AG09319 (cell line): ENCODE measurements at regions not wholly inside any gene's neighbourhood (a gene's known extent, or its start where the extent isn't known, plus 50 kb on each side); places are given as distances from the start of the nearest gene placed in this dataset.

Source experiments
- DNase-seq: peaks from one replicate; pipeline ENCODE4 v3.0.0-alpha.2; 2010; ENCODE audit warnings: low read depth; ENCODE audit errors: extremely low read depth
- TF ChIP-seq, protein P1 (sequence below): IDR thresholded peaks from 2 replicates; pipeline ENCODE4 v1.5.1; 2011; ENCODE audit warnings: low read depth, mild to moderate bottlenecking, inconsistent platforms, low read length, moderate library complexity

DNA sequence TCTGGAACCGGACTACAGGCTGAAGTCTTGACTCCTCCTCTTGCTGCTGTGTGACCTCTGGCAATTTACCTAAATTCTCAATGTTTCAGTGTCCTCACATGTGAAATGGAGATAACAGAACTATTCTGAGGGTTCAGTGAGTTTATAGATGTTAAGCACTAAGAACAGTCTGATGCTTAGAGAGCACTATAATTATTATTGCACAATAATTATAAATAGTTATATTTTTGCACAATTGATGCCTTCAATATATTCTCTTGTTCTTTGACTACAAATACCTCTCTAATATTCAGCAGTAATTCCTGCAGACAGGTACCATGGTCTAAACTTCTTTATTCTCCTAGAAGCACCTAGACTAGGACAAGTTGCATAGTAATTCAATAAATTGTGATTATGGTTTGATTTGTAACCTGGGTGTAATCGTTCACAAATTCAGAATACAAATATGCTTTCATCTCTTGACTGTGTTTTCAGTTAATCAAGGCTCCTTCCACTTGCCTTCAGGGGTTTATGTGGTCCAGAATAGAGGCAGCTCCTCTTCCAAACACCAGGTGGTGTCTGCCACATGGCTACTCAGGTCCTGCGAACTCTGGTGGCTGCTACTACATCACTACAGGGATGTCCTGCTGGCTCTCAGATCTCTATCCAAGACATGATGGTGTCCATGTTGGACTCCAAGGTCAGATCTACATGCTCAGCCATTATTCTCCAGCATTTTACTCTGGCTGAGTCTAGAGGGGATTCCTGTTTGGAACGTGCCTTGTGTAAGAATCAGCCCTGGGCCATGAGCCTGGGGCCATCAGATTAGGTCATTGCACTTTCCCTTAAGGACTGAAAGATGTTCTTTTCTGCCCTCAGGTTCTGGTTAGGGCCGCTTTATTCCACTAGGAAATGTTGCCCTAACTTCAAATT lies 103.4 kb downstream of the QRFPR start:
- TF ChIP-seq, protein P1, sequence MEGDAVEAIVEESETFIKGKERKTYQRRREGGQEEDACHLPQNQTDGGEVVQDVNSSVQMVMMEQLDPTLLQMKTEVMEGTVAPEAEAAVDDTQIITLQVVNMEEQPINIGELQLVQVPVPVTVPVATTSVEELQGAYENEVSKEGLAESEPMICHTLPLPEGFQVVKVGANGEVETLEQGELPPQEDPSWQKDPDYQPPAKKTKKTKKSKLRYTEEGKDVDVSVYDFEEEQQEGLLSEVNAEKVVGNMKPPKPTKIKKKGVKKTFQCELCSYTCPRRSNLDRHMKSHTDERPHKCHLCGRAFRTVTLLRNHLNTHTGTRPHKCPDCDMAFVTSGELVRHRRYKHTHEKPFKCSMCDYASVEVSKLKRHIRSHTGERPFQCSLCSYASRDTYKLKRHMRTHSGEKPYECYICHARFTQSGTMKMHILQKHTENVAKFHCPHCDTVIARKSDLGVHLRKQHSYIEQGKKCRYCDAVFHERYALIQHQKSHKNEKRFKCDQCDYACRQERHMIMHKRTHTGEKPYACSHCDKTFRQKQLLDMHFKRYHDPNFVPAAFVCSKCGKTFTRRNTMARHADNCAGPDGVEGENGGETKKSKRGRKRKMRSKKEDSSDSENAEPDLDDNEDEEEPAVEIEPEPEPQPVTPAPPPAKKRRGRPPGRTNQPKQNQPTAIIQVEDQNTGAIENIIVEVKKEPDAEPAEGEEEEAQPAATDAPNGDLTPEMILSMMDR, result peak; percentile 3

DNA sequence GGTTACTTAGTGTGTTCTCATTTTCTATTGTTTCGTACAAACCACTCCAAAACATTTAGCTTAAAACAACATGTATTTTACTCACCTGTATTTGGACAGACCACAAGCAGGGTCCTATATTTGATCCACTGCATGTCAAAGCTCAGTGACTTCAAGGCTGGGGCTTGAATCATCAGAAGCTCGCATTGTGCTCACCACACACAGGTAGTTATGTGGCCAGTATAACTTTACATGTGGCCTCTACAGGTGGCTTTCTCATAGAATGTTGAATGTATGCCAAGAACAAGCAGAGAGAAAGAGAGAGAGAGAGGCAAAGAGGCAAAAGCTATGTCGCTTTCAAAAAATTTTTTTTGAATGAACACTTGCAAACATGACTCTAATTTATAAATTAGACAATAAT lies 107.6 kb downstream of the QRFPR start:
- DNase-seq, result no peak
- TF ChIP-seq, protein P1, result no peak

More for the DNA sequence above, 103.4 kb downstream of the QRFPR start:
- no peak for DNase-seq

DNA sequence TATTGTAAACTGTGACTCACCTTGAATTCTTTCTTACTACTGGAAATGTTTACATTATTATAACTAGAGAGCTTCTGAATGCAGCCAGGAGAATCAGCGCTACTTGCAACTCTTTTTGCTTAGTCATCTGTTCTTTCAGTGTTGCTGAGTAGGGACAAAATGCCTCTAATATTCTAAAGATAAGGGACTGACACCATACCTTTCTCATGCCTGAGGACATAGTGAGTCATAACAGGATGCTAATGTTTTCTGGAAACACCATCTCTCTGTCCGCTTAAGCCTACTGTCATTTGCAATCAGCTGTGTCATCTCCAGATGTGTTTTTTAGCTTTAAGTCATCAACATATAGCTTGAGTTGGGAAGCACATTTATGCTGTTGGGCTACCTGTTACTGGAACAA lies 108.3 kb downstream of the QRFPR start:
- TF ChIP-seq, protein P1, result no peak
- DNase-seq, result no peak

DNA sequence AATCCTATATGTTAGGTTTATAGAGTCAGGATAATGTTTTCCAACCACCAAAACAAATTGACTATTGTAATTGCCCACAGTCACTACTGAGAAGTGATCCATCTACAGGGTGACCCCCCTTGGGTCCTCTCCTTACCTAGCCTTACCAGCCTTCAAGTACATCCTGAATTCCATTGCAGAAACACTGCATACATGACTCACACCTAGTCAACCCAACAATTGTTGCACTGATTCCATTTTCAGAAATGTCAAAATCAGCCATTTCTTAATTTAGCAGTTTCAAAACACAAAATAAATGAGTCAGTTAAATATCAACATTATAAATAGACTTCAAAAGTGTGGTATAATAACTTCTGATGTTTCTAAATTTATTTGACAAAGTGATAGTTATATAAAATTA lies 106.3 kb upstream of the TNIP3 start:
- DNase-seq, result no peak
- TF ChIP-seq, protein P1, result no peak

DNA sequence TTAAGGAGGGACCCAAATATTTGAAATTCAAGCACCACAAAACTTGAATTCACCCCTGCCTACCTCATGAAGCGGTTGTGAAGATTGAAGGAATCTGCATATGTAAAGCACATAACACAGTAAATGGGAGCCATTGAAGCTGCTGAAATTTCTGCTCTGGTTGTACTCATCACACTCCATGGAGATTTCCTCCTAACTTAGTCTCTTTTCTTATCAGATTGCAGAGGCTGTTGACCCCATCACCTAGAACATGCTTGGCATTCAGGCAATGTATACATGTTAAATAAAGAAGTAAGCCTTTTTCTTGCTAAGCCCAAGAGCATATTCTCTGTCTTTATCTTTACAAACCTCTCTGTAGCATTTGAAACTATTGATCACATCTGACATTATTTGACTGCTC lies 104.9 kb upstream of the TNIP3 start:
- DNase-seq, result no peak
- TF ChIP-seq, protein P1, result no peak

DNA sequence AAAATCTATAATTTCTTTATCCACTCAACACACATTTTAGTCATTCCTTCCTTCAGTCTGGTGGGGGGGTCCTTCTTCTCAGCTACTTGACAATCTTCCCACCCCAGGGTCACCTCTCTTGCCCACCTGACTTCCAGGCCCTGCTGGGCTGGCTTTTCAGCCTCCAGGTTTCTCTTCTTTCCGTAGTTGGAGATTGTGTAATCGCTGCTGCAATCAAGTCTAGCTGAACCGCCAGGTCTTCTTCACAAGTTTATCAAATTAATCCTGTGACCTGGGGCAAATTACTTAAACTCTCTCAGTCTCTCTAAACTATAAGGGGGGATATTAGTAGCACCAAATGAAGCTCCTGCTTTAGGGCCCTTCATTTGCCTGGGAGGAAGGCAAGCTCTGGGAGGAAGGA lies 102.9 kb upstream of the TNIP3 start:
- TF ChIP-seq, protein P1, result no peak
- no peak for DNase-seq

DNA sequence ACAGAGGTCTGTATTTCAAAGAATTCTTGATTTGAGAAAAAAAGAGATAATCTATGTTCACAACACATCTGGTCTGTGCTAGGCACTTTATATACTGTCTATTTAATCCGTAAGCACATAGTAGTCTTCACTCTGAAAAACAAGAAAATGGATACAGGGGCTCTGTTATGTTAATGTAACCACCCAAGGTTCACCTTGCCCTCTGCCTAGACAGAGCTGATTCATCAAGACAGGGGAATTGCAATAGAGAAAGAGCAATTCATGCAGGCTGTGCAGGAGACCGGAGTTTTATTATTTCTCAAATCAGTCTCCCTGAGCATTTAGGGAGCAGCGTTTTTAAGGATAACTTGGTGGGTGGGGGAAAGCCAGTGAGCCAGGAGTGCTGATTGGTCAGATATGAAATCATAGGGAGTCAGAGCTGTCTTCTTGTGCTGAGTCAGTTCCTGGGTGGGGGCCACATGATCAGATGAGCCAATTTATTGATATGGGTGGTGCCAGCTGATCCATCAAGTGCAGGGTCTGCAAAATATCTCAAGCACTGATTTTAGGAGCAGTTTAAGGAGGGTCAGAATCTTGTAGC lies 92.9 kb upstream of the TNIP3 start:
- TF ChIP-seq, protein P1, result no peak

More for the DNA sequence above, 92.9 kb upstream of the TNIP3 start:
- DNase-seq, result no peak
